Uterus (tissue), 3 donors: ENCODE measurements at regions not wholly inside any gene's neighbourhood (a gene's known extent, or its start where the extent isn't known, plus 50 kb on each side); places are given as distances from the start of the nearest gene placed in this dataset.
A peak's percentile ranks its signal among the peaks of the same experiment; 100 is the strongest.

Source experiments
- DNase-seq, 2 donors: peaks; one replicate each; pipeline ENCODE4 v3.0.0-alpha.2; 2019 to 2020
- H3K27ac ChIP-seq, 2 donors: fragments of 200-600 bp; sonication (generic); 1 replicate in 1 of 2; 2 replicates in 1 of 2; pipeline ENCODE4 v1.5.1; 2016 to 2018
- H3K27me3 ChIP-seq, 2 donors: fragments of 200-600 bp; sonication (generic); one replicate each; pipeline ENCODE4 v1.5.1; 2018 to 2019; ENCODE audit warnings: control low read depth in 1 of 2
- H3K36me3 ChIP-seq, 2 donors: fragments of 200-600 bp; sonication (generic); one replicate each; pipeline ENCODE4 v1.5.1; 2019; ENCODE audit warnings: control low read depth in 1 of 2
- H3K4me1 ChIP-seq, 2 donors: fragments of 200-600 bp; sonication (generic); one replicate each; pipeline ENCODE4 v1.5.1; 2018 to 2019; ENCODE audit warnings: control low read depth in 1 of 2
- H3K4me3 ChIP-seq, 2 donors: fragments of 200-600 bp; sonication (generic); 1 replicate in 1 of 2; 2 replicates in 1 of 2; pipeline ENCODE4 v1.5.1; 2018 to 2019; ENCODE audit warnings: mild to moderate bottlenecking in 1 of 2
- H3K9me3 ChIP-seq, 2 donors: fragments of 200-600 bp; sonication (generic); one replicate each; pipeline ENCODE4 v1.5.1; 2019; ENCODE audit warnings: control low read depth in 1 of 2
- CTCF ChIP-seq, 4 experiments: fragments of 200-600 bp in 2 of 4; fragments of 450-650 bp in 2 of 4; sonication (generic) in 2 of 4; IDR thresholded peaks; one replicate each; pipeline ENCODE4 v1.5.1; 2016 to 2019; ENCODE audit warnings: antibody characterized with exemption in 4 of 4, mild to moderate bottlenecking in 2 of 4, moderate library complexity in 1 of 4
- POLR2A ChIP-seq, 2 donors: fragments of 450-650 bp; IDR thresholded peaks; one replicate each; pipeline ENCODE4 v1.6.1; 2016; ENCODE audit warnings: antibody characterized with exemption in 2 of 2, mild to moderate bottlenecking in 1 of 2, moderate library complexity in 1 of 2
- intact Hi-C: fragments of 100-400 bp; cut with DNase I; formaldehyde crosslinking; loops from one replicate; pipeline ENCODE4 v1.15.1; 2023; ENCODE audit warnings: low total_unique reads
- donor health status: DM: yes; HTN: yes; CAD: no.

GRCh38 chr22:47374901-47375575 lies 612.6 kb downstream of the TBC1D22A start:
- no peak for DNase-seq
- Histone ChIP-seq H3K4me3 (no peak overlapping the region), H3K9me3 (no peaks in the 10 kb centered on the region), H3K27me3 (peaks cover 0 to 4% of the 10 kb centered on the region in 2 donors), H3K36me3 (no peaks in the 10 kb centered on the region), H3K27ac (no peak overlapping the region), H3K4me1 (no peaks in the 10 kb centered on the region)
- intact Hi-C loops: no loop called here
- no peak for TF ChIP-seq POLR2A (IDR thresholded peaks at IDR 0.05)
- no peak for TF ChIP-seq CTCF (IDR thresholded peaks at IDR 0.05)

DNA sequence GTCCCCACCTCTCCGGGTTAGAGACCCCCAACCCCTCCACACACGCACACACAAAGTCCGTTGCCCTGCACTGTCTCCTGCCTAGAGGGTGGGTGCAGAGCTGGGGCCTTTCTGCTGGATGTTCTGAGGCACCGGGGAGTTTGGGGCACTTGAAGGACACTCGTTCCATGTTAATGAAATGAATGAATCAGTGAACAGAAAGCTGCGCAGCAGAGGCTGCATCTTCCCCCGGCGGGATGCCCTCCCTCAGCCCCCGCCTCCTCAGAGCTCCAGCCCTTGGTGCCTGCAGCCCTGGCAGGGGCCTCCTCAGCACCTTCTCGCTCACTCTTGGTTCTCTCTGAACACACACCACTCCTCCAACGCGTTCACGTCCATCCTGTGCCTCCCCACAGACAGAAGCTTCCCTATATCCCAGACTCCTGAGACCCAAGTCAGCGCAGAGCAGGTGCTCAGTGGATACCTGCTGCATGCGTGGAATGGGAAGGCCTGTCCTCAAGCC lies 611.9 kb downstream of the TBC1D22A start:
- TF ChIP-seq CTCF (IDR thresholded peaks at IDR 0.05): no peak
- no peak for TF ChIP-seq POLR2A (IDR thresholded peaks at IDR 0.05)
- intact Hi-C loops: no loop called here
- Histone ChIP-seq H3K36me3 (no peaks in the 10 kb centered on the region), H3K4me3 (no peak overlapping the region), H3K4me1 (no peaks in the 10 kb centered on the region), H3K27ac (no peak overlapping the region), H3K27me3 (peaks cover 0 to 4% of the 10 kb centered on the region in 2 donors), H3K9me3 (no peaks in the 10 kb centered on the region)
- DNase-seq: peak in 1 of 2 donors; percentile 5

DNA sequence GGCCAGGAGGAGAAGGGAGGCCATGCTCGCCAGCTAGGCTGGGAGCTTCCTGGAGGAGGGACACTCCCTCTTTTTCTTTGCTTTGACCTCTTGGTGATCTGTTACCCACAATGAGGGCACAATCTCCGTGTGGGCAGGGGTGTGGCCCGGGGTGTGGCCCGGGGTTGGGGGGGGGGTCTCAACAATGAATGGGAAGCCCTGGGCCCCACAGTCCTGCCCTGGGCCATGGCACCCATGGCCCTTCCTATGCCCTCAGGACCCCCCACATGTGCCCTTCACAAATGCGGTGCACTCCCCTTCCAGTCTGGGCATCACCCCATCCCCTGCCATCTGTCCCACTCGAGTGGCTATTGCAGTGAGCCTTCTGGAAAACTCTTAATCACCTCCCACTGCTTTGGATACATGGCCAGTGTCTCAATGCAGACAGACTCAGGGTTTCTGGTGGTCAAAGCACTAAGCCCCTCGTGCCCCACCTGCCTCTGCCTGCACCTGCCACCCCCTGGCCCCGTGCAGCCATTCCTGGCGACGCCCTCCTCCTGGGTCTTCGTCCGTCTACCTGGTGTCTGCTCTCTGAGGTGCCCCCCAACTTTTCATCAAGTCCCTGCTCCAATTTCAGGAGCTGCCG lies 611.3 kb downstream of the TBC1D22A start:
- TF ChIP-seq POLR2A (IDR thresholded peaks at IDR 0.05): no peak
- TF ChIP-seq CTCF (IDR thresholded peaks at IDR 0.05): no peak
- Histone ChIP-seq H3K4me1 (no peaks in the 10 kb centered on the region), H3K27ac (no peak overlapping the region), H3K4me3 (no peak overlapping the region), H3K9me3 (no peaks in the 10 kb centered on the region), H3K27me3 (peaks cover 0 to 4% of the 10 kb centered on the region in 2 donors), H3K36me3 (no peaks in the 10 kb centered on the region)
- intact Hi-C loops: no loop called here
- peak; percentile 2 to 5 for DNase-seq

- Histone ChIP-seq H3K9me3 (no peaks in the 10 kb centered on the region), H3K27ac (no peak overlapping the region), H3K27me3 (peaks cover 0 to 4% of the 10 kb centered on the region in 2 donors), H3K36me3 (no peaks in the 10 kb centered on the region), H3K4me1 (no peaks in the 10 kb centered on the region), H3K4me3 (no peak overlapping the region)
- TF ChIP-seq POLR2A (IDR thresholded peaks at IDR 0.05): no peak
- peak; percentile 1 to 5 for DNase-seq
- intact Hi-C loops: no loop called here
Measured at GRCh38 chr22:47372596-47373385, 610.3 kb downstream of the TBC1D22A start.

DNA sequence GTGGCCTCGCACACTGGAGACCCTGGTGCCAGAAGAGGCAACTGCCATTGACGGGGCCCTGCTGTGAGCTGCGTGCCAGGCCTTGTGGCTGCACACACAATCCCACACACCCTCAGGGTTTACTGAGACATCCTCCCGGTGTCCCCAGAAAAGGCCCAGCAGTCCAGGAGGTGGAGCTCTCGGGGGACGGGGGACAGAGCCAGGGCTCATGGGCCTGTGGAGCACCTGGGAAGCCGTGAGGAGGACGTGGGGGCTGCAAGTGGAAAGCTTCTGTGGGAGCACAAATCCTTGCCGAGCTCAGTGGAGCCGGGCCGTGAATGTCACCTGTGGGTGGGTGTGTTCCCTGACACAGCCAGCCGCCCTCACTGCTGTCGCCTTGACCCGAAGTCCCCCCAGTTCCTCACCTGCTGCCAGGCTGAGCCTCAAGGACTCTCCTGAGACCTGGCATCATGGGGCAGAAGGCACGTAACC lies 609.7 kb downstream of the TBC1D22A start:
- TF ChIP-seq POLR2A (IDR thresholded peaks at IDR 0.05) (no peak), CTCF (IDR thresholded peaks at IDR 0.05) (no peak)
- peaks cover 0 to 4% of the 10 kb centered on the region in 2 donors for H3K27me3 ChIP-seq

More for the DNA sequence above, 609.7 kb downstream of the TBC1D22A start:
- no peaks in the 10 kb centered on the region for H3K4me1 ChIP-seq
- H3K4me3 ChIP-seq: no peak overlapping the region
- DNase-seq: peak; percentile 1 to 7
- intact Hi-C loops: no loop called here
- no peaks in the 10 kb centered on the region for H3K36me3 ChIP-seq
- no peak overlapping the region for H3K27ac ChIP-seq
- H3K9me3 ChIP-seq: no peaks in the 10 kb centered on the region
